HG03521 (cell line): ENCODE measurements at regions not wholly inside any gene's neighbourhood (a gene's known extent, or its start where the extent isn't known, plus 50 kb on each side); places are given as distances from the start of the nearest gene placed in this dataset.
"Not testable (repeated sequence)": the region's sequence is repeated elsewhere in the genome, so short reads cannot be mapped to it uniquely, and the experiment has no call there.

ENCODE experiments used
- ATAC-seq: cut with Tn5 transposase; IDR thresholded peaks from one replicate; pipeline ENCODE4 v1.9.1; 2021; ENCODE audit warnings: mild to moderate bottlenecking, moderate library complexity; ENCODE audit not compliant: unreplicated experiment

DNA sequence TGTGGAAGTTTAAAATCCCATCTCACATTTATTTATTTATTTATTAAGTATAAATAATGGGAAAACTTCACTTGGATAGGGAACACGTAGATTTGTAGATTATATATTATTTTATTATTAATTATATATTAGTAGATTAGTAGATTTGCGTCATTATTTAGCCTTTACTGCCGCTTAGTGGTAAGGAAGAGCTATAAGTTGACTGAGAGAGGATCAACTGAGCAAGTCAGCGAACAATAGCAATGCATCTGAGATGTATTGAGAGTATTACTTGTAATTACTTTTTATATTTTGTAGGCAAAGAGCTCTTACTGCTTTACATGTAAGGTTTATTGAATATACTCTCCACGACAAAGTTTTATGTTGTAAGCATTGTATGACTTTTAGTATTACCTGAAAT lies 244.5 kb upstream of the ANKRD30A start:
- ATAC-seq: no peak

- ATAC-seq: peak; percentile 82
Measured at GRCh38 chr10:36872702-36873393, 252.6 kb upstream of the ANKRD30A start.

GRCh38 chr10:36840788-36841187 lies 284.6 kb upstream of the ANKRD30A start:
- ATAC-seq: no peak

DNA sequence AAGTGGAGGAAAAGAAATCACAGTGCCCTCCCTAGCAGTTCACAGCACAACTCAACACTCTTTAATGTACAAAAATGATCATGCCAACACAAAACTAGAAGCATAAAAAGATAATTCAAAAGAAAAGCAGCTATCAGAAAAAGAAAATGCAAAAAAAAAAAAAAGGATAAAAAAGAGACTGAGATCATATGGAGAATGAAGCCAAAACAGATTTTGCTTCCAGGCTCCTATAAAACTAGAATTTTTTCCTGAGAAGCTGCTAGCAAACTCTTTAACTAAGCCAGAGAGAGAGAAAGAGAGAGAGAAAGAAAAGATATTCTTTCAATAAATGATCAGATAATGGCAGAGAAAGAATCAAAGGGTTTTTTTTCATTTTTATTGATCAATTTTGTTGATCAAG lies 288.0 kb upstream of the ANKRD30A start:
- no peak for ATAC-seq

GRCh38 chr10:36819781-36820180 lies 305.6 kb upstream of the ANKRD30A start:
- no peak for ATAC-seq

DNA sequence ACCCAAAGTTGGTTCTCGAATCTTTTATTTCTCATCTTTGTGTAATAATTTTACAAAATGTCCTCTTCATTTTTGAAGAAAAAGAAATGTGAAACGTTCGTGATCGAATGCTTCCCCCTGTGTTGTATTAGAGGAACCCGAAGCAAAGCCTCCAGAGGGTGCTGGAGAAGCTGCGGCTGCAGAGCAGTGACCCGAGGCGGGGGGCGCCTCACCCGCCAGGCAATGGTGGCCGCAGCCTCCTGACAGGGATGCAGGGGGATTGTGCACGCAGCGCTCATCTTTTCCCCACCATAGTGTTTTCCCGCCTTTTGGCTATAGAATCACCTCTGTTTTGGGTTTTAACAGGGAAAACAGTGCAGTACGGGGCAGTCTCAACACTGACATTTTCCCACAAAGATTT lies 307.5 kb upstream of the ANKRD30A start:
- ATAC-seq: no peak

DNA sequence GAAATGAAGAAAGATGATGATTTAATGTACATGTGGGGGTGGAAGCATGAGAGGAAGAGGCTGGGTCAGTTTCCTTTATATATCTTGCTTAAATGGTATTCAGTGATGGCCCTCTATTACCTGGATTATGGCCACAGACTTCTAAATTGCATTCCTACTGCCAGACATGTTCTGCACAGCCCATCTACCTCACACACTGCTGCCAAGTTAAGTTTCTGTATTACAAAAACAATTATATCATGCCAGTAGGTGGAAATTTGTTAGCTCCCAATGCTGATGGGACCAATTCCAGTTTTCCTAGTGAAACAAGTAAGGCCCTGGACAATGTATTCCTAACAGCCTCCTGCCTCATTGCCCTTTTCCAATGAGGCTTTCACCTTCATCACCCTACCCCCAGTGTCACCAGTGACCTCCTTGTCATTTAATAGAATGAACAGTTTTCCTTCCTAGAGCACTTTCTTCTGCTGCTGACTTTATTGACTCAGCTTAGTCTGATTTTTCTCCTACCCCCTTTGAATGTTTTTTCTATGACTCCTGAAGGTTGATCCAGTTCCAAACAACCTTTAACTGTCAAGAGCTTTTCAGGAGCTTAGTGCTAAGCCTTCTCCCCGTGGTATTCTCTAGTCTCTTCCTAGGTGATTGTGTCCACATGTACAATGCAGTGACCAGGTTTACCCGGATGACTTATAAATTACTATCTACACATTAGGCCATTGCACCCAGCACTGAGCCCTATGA lies 316.6 kb upstream of the ANKRD30A start:
- ATAC-seq: no peak

DNA sequence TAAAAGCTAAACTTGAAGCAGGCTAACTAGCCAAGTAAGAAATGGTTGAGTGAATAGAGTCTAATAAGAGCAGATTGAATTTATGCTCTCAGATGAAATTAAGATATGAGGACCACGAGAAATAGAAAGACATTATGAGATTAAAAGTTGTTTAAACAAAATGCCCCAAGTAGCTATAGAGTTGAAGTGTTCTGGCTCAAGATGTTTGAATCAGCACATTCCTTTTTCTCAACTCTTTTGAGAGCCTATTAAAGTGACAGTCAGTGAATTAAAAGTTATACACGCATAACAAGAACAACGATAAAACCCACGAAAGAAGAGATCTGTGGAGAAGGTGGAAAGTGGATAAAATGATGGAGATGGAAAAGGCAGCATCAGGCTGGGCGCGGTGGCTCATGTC lies 322.2 kb upstream of the ANKRD30A start:
- ATAC-seq: no peak

DNA sequence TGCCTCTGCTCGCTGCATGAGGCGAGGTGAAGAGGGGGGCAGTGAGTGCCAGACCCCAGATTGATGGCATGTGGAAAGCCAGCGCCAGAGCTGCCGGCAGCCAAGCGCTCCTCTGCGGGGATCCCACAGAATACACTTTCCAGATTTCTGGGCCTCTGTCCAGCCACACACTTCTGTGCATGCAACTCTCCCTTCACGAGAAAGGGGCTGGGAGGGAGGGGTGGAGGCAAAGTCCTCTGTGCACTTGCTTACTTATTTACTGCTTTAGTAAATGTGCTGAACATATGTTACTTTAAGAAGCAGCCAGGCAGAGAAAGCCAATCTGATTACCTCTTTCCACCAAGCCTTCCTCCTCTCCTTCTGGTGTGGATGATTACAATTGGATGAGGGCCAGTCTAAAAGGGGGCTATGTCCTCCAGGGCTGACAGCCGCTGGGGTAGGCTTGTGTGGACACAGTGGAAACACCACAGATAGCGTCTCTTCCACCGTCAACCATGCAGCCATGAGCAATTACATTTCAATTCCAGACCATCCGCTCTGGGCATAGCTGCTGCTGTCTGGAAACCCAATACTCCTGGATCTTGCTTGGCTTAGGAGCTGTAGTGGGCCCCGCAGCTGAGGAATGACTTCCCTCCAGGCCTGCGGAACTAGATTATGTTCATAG lies 322.8 kb upstream of the ANKRD30A start:
- ATAC-seq: no peak

DNA sequence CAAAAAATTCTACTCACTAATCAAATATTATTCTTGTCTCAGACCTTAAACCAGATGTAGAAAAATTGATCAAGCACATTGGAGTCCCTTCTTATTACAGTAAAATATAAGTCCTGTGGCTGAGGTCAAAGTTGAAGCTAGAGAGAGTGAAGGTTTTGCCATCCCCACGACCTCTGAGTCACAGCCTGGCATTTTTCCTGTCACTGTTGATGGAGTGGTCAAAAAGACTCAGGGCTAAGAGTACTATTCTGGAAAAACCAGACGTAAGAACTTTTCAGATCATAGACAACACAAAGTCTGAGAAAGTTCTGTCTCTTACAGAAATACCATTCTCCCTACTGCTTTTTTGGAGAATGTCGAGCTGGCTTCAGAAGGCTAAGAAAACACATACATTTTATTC lies 323.7 kb upstream of the ANKRD30A start:
- ATAC-seq: no peak

- ATAC-seq: no peak
Measured at GRCh38 chr10:36794981-36795380, 330.4 kb upstream of the ANKRD30A start.

GRCh38 chr10:36789974-36790373 lies 335.4 kb upstream of the ANKRD30A start:
- no peak for ATAC-seq

DNA sequence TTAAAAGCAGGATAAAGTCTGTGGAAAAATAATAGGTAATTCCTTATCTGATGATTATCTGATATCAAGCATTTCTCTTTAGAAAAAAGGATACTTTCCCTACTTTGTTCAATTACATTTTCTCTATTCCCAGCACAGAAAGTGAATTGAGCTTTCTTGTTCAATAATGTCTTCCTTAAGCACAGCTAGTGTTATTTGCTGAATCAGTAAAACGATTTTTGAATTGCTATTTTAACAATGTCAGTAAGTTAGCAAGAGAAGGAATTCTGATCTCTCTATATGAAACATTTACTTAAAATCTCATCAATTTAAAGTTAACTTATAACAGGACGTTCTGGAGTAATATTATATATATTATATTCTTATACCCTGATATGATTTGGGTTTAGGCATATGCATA lies 337.2 kb upstream of the ANKRD30A start:
- ATAC-seq: no peak

- no peak for ATAC-seq
Measured at GRCh38 chr10:36783400-36783799, 342.0 kb upstream of the ANKRD30A start.

DNA sequence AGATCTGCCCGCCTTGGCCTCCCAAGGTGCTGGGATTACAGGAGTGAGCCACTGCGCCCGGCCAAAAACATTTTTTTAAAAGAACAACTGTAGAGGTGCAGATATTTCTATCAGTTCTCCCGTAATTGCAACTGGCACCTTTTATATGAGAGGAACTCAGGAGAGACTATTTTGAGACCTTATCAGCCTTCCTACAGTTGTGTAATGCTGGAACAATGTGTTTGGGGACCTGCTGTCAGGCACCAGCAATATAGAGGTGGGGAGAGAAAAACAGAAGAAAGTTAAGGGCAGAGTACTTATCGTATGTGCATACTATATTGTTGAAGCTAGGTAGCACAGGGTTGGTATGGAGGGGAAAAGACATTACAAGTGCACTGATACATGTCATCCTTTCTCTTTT lies 343.8 kb upstream of the ANKRD30A start:
- ATAC-seq: no peak

- no peak for ATAC-seq
Measured at GRCh38 chr10:36780158-36780557, 345.2 kb upstream of the ANKRD30A start.

- no peak for ATAC-seq
Measured at GRCh38 chr10:36779238-36779846, 346.1 kb upstream of the ANKRD30A start.

DNA sequence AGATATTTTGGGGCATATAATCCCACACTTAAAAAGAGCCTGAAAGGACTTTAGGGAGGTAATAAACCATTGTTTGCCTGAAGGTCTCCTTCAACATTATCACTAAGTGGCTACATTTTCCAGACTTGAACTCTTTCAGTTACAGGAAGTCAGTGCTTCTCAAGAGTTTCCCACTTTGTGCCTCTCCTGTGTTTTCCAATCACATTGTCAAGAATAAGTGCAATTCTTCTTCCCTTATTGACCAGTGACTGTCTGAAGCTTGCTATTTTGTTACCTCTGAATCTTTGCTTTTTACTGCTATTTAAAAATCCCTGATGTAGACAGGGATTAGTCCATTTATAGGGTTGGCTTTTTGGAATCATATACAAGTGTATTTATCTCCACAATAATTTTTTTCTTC lies 346.7 kb upstream of the ANKRD30A start:
- ATAC-seq: no peak

GRCh38 chr10:36773652-36774051 lies 351.7 kb upstream of the ANKRD30A start:
- ATAC-seq: no peak

- ATAC-seq: no peak
Measured at GRCh38 chr10:36771725-36772124, 353.7 kb upstream of the ANKRD30A start.

- not testable (repeated sequence) for ATAC-seq
Measured at GRCh38 chr10:36769741-36770140, 355.7 kb upstream of the ANKRD30A start.

DNA sequence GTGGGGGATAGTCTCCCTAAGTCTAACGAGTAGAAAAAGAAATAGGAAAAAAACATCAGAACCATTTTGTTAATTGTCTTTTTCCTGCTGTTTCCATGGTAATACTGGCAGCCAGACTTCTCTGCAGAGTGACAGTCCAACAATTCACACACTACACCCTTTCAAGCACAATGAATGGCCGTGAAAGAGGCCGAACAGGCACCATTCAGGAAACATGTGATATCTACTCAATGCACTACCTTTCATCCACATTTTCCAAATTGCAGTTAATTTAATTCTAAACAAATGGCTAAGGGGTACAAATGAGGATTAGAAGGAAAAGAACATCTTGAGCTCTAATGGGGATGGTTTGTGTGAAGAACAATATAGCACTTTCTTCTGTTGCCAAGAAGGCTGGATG lies 358.5 kb upstream of the ANKRD30A start:
- no peak for ATAC-seq
